GM23338 (cell line): ENCODE measurements at regions not wholly inside any gene's neighbourhood (a gene's known extent, or its start where the extent isn't known, plus 50 kb on each side); places are given as distances from the start of the nearest gene placed in this dataset.

Experiments used
- ATAC-seq: fragments of 200-7000 bp; cut with Tn5 transposase; 3 replicates; pipeline ENCODE4 v1.9.1; 2020
- DNase-seq: peaks from one replicate; pipeline ENCODE4 v3.0.0-alpha.2; 2015; ENCODE audit warnings: low spot score
- H2AFZ ChIP-seq: fragments of 200-600 bp; sonication (generic); 2 replicates; pipeline ENCODE4 v1.8.0; 2016; ENCODE audit warnings: antibody characterized with exemption, mild to moderate bottlenecking, moderate library complexity
- H3F3A ChIP-seq: fragments of 200-600 bp; sonication (generic); replicated peaks from 2 replicates; pipeline ENCODE4 v1.8.0; 2017; ENCODE audit warnings: antibody characterized with exemption, mixed run types, low read depth
- H3K27ac ChIP-seq: fragments of 200-600 bp; sonication (generic); 2 replicates; pipeline ENCODE4 v1.6.1; 2016; ENCODE audit warnings: low read depth
- H3K27me3 ChIP-seq: fragments of 200-600 bp; sonication (generic); 2 replicates; pipeline ENCODE4 v1.8.0; 2016; ENCODE audit warnings: mild to moderate bottlenecking, mixed run types, moderate library complexity; ENCODE audit not compliant: insufficient read depth
- H3K36me3 ChIP-seq: fragments of 200-600 bp; sonication (generic); 2 replicates; pipeline ENCODE4 v1.8.0; 2016; ENCODE audit warnings: mild to moderate bottlenecking; ENCODE audit not compliant: insufficient read depth
- H3K4me1 ChIP-seq: fragments of 200-600 bp; sonication (generic); 2 replicates; pipeline ENCODE4 v1.8.0; 2016; ENCODE audit warnings: mild to moderate bottlenecking, moderate library complexity; ENCODE audit not compliant: insufficient read depth
- H3K4me2 ChIP-seq: fragments of 200-600 bp; sonication (generic); 2 replicates; pipeline ENCODE4 v1.7.1; 2017; ENCODE audit warnings: mixed run types
- H3K4me3 ChIP-seq: fragments of 200-600 bp; sonication (generic); 2 replicates; pipeline ENCODE4 v1.6.1; 2016; ENCODE audit warnings: mixed run types
- H3K79me2 ChIP-seq: fragments of 200-600 bp; sonication (generic); replicated peaks from 2 replicates; pipeline ENCODE4 v1.8.0; 2017; ENCODE audit warnings: mild to moderate bottlenecking; ENCODE audit not compliant: insufficient read depth
- H3K9me2 ChIP-seq: fragments of 200-600 bp; sonication (generic); 2 replicates; pipeline ENCODE4 v1.8.0; 2017; ENCODE audit not compliant: insufficient read depth
- H4K20me1 ChIP-seq: fragments of 200-600 bp; sonication (generic); replicated peaks from 2 replicates; pipeline ENCODE4 v1.8.0; 2017; ENCODE audit warnings: mild to moderate bottlenecking; ENCODE audit not compliant: insufficient read depth
- H3K27ac Mint-ChIP-seq: 2 replicates; pipeline ENCODE4 v1.8.0; 2020; ENCODE audit warnings: inconsistent platforms, mild to moderate bottlenecking, moderate library complexity, mixed read lengths
- H3K27me3 Mint-ChIP-seq: 3 replicates; pipeline ENCODE4 v1.8.0; 2022; ENCODE audit warnings: low read depth, mild to moderate bottlenecking, moderate library complexity, mixed read lengths, inconsistent platforms; ENCODE audit not compliant: insufficient read depth, poor library complexity
- H3K36me3 Mint-ChIP-seq: 3 replicates; pipeline ENCODE4 v1.8.0; 2021; ENCODE audit warnings: low read depth, mild to moderate bottlenecking, inconsistent platforms, moderate library complexity, mixed read lengths
- H3K4me1 Mint-ChIP-seq: 3 replicates; pipeline ENCODE4 v1.8.0; 2020; ENCODE audit warnings: mild to moderate bottlenecking, inconsistent platforms, mixed read lengths
- H3K4me3 Mint-ChIP-seq: 3 replicates; pipeline ENCODE4 v1.8.0; 2021; ENCODE audit warnings: moderate library complexity, mild to moderate bottlenecking, inconsistent platforms, mixed read lengths
- H3K9me3 Mint-ChIP-seq: 3 replicates; pipeline ENCODE4 v1.8.0; 2020; ENCODE audit warnings: moderate library complexity, mild to moderate bottlenecking, inconsistent platforms, mixed read lengths
- CREB1 ChIP-seq: fragments of 250-450 bp; sonication (Bioruptor Pico); IDR thresholded peaks from 2 replicates; pipeline ENCODE4 v1.5.0; 2020; ENCODE audit warnings: low read depth, mild to moderate bottlenecking, moderate library complexity
- CTCF ChIP-seq, 2 experiments: fragments of 200-600 bp in 1 of 2; sonication (generic) in 1 of 2; conservative IDR thresholded peaks; 2 replicates each; pipeline versions ENCODE4 v1.5.1 to v1.6.1; 2016 to 2017; ENCODE audit warnings: antibody characterized with exemption in 2 of 2, low read depth in 2 of 2, mild to moderate bottlenecking in 2 of 2, moderate library complexity in 1 of 2
- EZH2 ChIP-seq: fragments of 200-600 bp; sonication (generic); IDR thresholded peaks from one replicate; pipeline ENCODE4 v1.8.0; 2017; ENCODE audit warnings: antibody characterized with exemption, mild to moderate bottlenecking, low read depth; ENCODE audit not compliant: unreplicated experiment
- NANOG ChIP-seq: IDR thresholded peaks from 2 replicates; pipeline ENCODE4 v1.6.1; 2016; ENCODE audit warnings: antibody characterized with exemption, borderline replicate concordance
- REST ChIP-seq: IDR thresholded peaks from one replicate; pipeline ENCODE4 v1.6.1; 2018; ENCODE audit warnings: antibody characterized with exemption; ENCODE audit not compliant: unreplicated experiment

GRCh38 chr1:14320518-14320917, 278.0 kb upstream of the KAZN start:
- peaks cover 18% of the 10 kb centered on the region for H3K4me1 Mint-ChIP-seq
- no peaks in the 10 kb centered on the region for H4K20me1 ChIP-seq
- ATAC-seq (no peak), DNase-seq (no peak)
- H3K27me3 ChIP-seq: no peaks in the 10 kb centered on the region
- H2AFZ ChIP-seq: no peak overlapping the region
- peaks cover 14% of the 10 kb centered on the region for H3K4me1 ChIP-seq
- H3K27me3 Mint-ChIP-seq: no peaks in the 10 kb centered on the region
- H3K27ac ChIP-seq: no peak overlapping the region
- H3K9me2 ChIP-seq: peaks cover 13% of the 10 kb centered on the region; the same call in 1 of the 2 replicates
- H3K9me3 Mint-ChIP-seq: no peaks in the 10 kb centered on the region
- peak overlapping the region; percentile 74 for H3K27ac Mint-ChIP-seq
- H3K4me3 Mint-ChIP-seq: no peak overlapping the region; the same call in 2 of the 3 replicates
- H3F3A ChIP-seq: no peaks in the 10 kb centered on the region
- TF ChIP-seq EZH2: no peak
- no peaks in the 10 kb centered on the region for H3K36me3 Mint-ChIP-seq
- no peaks in the 10 kb centered on the region for H3K79me2 ChIP-seq
- H3K36me3 ChIP-seq: no peaks in the 10 kb centered on the region
- H3K4me3 ChIP-seq: no peak overlapping the region
- H3K4me2 ChIP-seq: peak overlapping the region; percentile 29

GRCh38 chr1:14320986-14321385, 277.5 kb upstream of the KAZN start:
- TF ChIP-seq REST (no peak), NANOG (no peak), EZH2 (no peak), CTCF (conservative IDR thresholded peaks at IDR 0.05; ENCODE audit: low read depth in 2 of 2) (no peak)
- no peak for DNase-seq
- no peaks in the 10 kb centered on the region for H3K27me3 ChIP-seq
- ATAC-seq: no peak
- no peaks in the 10 kb centered on the region for H3K36me3 Mint-ChIP-seq
- H3K9me2 ChIP-seq: peaks cover 15% of the 10 kb centered on the region; the same call in 1 of the 2 replicates
- no peak overlapping the region for H3K27ac ChIP-seq
- no peak overlapping the region for H3K27ac Mint-ChIP-seq
- H2AFZ ChIP-seq: no peak overlapping the region
- no peaks in the 10 kb centered on the region for H3K9me3 Mint-ChIP-seq
- H3K79me2 ChIP-seq: no peaks in the 10 kb centered on the region
- no peaks in the 10 kb centered on the region for H3F3A ChIP-seq
- no peaks in the 10 kb centered on the region for H3K36me3 ChIP-seq
- peaks cover 14% of the 10 kb centered on the region for H3K4me1 ChIP-seq
- H3K4me3 Mint-ChIP-seq: no peak overlapping the region; the same call in 2 of the 3 replicates
- H4K20me1 ChIP-seq: no peaks in the 10 kb centered on the region
- peaks cover 18% of the 10 kb centered on the region for H3K4me1 Mint-ChIP-seq
- H3K4me3 ChIP-seq: no peak overlapping the region
- no peaks in the 10 kb centered on the region for H3K27me3 Mint-ChIP-seq
- H3K4me2 ChIP-seq: peak overlapping the region; percentile 29

- H3K4me3 Mint-ChIP-seq: no peak overlapping the region
- no peak for ATAC-seq
- peaks cover 2% of the 10 kb centered on the region for H3K27me3 Mint-ChIP-seq
- TF ChIP-seq REST (no peak), CREB1 (CRISPR knock-in tag) (no peak), EZH2 (no peak), CTCF (conservative IDR thresholded peaks at IDR 0.05; ENCODE audit: low read depth in 2 of 2) (no peak)
Observed at GRCh38 chr1:14321422-14321821, 277.1 kb upstream of the KAZN start.

More at GRCh38 chr1:14321422-14321821, 277.1 kb upstream of the KAZN start:
- Histone ChIP-seq H3F3A (no peaks in the 10 kb centered on the region), H4K20me1 (no peaks in the 10 kb centered on the region), H3K4me3 (no peak overlapping the region), H3K4me1 (peaks cover 14% of the 10 kb centered on the region), H3K27ac (no peak overlapping the region), H3K4me2 (peak overlapping the region; percentile 29; the same call in 1 of the 2 replicates), H2AFZ (no peak overlapping the region), H3K9me2 (peaks cover 15% of the 10 kb centered on the region; the same call in 1 of the 2 replicates), H3K79me2 (no peaks in the 10 kb centered on the region), H3K36me3 (no peaks in the 10 kb centered on the region), H3K27me3 (no peaks in the 10 kb centered on the region)
- Mint-ChIP-seq H3K9me3 (no peaks in the 10 kb centered on the region), H3K4me1 (peaks cover 18% of the 10 kb centered on the region), H3K27ac (no peak overlapping the region), H3K36me3 (no peaks in the 10 kb centered on the region; the same call in 2 of the 3 replicates)
- DNase-seq: no peak
